HG02571 (cell line): ENCODE measurements at regions not wholly inside any gene's neighbourhood (a gene's known extent, or its start where the extent isn't known, plus 50 kb on each side); places are given as distances from the start of the nearest gene placed in this dataset.

Source experiments
- ATAC-seq: cut with Tn5 transposase; IDR thresholded peaks from one replicate; pipeline ENCODE4 v1.9.1; 2021; ENCODE audit warnings: mild to moderate bottlenecking, moderate library complexity; ENCODE audit not compliant: unreplicated experiment

DNA sequence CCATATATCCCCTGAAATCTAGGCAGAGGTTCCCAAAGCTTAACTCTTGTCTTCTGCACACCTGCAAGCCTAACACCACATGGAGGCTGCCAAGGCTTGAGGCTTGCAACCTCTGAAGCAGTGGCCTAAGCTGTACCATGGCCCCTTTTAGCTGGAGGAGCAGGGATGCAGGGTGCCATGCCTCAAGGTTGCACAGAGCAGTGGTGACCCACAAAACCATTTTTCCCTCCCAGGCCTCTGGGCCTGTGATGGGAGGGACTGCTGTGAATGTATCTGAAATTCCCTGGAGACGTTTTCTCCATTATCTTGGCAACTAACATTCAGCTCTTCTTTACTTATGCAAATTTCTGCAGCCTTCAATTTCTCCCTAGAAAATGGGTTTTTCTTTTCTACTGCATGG, 210.0 kb upstream of the KITLG start:
- no peak for ATAC-seq

DNA sequence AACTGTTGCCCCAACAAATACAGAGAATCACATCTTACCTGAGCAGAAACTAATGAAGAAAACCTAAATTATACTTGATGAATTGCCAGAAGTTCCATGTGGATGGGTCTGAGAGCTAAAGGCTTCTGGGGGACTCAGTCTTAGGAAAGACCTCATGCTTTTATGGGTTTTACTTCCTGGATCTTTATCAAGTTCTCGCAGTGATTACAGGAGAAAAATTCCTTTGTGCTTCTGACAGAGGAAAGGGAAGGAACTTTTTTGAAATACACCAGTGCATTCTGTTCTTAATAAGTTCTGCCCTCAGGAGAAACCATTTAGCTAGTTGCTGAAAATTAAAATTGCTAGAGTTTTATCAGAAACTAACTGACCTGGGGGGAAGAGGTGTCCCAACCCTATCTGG, 203.9 kb upstream of the KITLG start:
- ATAC-seq: no peak

DNA sequence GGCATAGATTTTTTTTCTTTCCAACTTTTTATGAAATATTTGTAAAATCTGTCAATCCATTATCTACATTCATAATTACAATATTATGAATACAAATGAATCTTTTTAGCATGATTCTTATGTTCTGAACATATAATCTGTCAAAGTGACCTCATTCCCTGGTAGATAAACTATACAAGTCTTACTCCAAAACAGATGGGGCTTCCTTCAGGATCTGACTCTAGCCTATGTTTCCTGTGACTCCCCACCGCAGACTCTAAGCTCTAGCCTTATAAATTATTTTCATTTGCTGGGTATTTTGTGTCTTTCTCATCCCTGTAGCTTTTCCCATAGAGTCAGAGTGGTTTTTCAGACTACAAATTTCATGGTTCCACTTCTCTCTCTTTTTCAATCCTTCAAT, 202.1 kb upstream of the KITLG start:
- no peak for ATAC-seq

DNA sequence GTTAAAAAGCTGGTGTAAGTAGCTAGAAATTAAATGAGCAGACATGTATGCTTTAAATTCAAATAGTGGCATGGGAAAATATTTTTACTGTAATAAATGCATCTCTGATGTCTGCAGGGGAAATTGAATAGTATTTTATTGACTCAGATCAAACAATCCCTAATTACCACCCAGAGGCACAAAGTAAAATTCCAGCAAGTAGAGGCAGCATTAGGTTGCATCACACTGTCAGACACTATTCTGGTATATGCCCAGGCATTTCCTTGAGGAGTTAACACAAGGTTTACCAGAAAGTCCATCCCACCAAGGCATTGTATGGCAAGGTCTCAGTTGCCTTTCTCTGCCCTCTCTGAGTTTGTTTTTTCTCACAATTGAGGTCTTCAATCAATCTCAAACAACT, 201.6 kb upstream of the KITLG start:
- no peak for ATAC-seq

DNA sequence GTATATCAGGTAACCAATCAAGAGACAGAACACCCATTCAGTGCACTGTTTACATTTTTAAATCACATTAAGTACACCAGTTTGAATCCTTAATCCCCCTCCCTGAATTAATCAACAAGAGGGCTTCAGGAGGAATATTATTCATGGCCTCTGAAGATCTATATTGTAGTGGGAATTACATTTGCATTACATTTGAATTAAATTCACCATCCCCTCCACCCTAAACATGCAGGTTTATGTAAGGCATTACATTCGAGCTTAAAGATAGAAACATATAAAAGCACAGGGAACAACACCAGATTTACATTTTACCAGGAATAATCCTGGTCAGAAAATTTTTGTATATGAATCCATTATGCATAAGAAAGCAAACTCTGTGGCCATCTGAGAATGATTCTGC, 197.8 kb upstream of the KITLG start:
- no peak for ATAC-seq

DNA sequence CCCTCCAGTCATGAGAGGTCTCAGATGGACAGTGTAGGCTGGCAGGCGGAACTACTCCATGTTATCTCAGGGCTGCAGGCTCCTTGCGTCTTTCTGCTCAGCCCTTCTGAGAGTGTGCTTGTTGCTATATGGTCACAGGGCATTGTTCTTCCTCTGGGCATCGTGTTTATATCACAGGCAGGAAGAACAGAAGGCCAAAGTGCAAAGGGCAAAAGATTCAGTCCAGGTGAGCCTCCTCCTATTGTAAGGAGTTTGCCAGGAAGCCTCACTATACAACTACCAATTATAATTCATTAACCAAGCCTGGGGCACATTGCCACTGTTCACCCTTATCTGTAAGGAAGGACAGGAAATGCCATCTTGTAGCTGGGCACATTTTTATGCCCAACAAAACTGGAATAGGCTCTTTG, 195.5 kb upstream of the KITLG start:
- ATAC-seq: no peak

DNA sequence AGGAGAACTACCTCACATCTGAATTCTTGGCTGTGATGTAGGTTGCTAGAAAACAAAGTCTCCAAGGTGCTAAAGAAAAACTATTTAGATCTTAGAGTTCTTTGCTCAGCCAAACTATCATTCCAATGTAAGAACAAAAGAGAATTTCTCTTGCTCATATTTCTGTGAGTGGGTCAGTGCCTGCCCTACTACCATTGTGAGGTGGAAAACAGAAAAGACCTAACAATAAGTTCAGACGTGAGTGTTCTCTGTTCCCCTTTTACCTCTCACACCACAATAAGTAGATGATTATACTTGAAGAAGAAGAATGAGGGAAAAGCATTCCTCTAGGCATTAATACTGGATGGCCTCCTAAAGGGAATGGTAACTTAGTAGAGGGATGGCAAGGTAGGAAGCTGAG, 187.4 kb upstream of the KITLG start:
- no peak for ATAC-seq

DNA sequence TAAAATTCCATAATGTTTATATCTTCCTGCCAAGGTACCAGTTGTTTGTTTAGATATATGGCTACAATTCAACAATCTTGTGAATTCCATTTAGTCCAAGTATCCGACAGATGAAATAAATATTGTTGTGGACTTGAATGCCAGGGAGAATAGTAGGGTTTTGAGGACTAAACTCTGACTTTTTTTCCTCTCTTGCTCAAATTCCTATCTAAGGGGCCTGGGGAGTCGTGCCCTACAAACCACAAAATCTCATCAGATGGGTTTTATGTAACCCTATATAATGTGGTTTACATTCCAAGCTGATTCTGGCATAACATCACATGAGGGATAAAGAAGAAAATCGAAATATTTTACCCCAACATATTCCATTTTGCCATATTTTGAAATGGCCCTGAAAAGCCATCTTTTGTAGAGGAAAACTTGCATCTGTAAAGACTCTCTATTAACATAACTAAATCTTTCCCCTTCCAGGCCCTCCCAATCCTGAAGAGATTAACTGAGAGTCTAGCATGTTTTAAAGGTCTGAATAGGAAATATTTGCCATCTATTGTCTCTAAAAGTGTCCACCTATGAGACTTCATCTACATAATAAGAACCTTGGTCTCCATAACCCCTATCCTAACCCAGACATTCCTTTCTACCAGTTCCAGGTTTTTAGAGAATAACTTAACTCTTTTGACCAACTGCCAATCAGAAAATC, 184.7 kb upstream of the KITLG start:
- ATAC-seq: no peak

DNA sequence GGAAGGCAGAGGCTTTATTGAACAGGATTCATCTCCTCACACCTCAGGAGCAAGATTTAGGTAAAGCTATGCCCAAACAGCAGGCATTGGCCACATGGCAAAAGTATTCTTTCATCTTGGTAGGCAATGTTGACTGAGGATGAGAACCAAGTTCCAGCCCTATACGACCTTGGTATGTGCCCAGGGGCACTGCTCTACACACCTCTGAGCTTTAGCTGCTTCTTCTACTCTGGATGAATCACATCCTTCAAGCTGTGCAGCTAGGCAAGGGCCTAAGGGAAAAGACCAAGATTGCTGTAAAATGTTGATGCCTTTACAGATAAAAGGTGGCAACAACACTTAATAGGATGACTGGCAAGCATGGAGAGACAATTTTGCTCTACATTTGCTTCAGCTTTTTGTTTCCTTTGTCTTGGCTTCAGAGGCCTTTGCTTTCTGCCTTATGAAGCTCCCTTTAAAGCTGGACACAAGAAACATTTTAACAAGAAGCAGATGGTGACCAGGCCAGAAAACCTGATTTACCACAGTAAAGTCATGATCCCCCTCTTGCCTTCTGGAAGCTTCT, 183.3 kb upstream of the KITLG start:
- no peak for ATAC-seq

DNA sequence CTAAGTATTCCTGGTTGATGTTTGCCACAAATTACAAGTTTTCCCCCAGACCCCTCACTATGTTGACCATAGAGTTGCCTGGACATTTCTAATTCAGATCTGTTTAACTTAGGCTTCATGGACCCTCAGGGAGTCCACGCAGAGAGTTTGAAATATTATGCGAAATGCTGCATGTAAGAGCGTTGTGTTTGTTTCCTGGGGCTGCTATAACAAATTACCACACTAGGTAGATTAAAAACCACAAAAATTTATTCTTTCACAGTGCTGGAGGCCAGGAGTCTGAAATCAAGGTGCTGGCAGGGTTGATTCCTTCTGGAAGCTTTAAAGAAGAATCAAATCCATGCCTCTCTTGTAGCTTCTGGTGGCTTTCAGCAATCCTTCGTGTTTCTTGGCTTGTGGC, 177.9 kb upstream of the KITLG start:
- ATAC-seq: no peak

DNA sequence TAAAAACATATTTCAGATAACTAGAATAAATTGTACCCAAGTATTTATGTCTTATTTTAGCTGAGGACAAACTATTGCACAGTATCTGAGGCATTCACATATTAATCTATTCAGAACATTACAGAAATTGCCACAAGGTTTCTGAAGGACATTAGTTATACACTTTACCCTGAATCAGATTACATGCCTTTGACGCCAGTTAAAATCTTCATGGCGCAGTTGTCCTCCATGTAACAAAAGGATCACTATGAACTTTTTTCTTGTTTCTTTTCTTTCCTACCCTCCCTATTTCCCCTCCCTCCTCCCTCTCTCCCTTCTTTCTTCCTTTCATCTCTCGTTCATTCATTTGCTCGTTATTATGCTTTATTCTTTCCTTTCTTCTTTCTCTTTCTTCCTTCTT, 176.6 kb upstream of the KITLG start:
- ATAC-seq: no peak

DNA sequence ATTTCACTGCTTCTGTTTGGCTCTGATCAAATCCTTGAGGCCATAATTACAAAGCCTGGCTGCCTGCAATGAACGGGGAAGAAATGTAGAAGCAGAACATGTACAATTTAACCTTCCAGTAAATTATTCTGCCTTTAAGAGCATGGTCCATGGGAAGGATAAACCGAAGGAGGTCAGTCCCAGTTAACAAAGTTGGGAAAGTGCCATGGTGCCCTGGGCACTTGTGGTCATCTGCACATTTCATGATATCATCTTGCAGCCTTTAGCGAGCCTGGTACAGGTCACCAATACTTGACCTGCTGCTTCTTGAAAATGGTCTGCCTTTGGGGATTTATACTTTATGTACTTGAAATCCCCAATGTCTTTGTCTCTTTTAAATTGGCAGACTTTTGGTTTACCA, 175.9 kb upstream of the KITLG start:
- no peak for ATAC-seq

DNA sequence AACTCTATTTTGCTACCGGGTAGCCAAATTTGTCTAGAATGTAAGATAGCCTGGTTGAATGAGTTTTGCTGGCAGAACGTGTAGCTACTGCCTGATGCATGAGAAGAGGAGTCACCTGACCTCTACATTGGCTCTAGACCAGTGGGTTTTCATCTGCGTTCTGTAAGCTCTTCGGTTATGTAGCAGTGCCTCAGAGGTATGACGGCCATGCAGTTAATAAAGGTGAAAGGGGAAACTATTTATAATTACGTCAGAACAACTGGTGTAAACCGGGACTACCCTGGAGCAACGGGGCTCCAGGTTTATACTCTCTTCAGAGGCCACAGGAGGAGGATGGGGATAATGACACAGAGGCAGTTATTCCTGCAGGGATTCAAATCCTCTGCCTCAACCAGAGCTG, 173.4 kb upstream of the KITLG start:
- no peak for ATAC-seq

DNA sequence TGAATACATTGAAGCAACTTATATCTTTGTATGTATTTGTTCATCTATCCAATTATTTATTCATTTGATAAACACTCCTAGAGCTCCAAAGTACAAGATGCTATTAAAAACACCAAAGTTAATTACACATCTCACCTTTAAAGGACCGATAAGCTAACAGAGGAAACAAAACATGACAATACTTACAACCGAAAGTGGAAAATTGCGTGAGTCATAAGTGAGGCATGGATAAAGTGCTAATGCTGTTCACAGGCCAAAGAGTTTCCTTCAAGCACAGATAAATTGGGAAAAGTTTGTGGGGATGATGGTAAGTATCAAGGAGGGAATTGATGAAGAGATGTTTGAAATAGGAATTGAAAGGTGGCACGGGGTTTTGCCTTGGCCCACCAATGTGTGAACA, 172.8 kb upstream of the KITLG start:
- no peak for ATAC-seq

DNA sequence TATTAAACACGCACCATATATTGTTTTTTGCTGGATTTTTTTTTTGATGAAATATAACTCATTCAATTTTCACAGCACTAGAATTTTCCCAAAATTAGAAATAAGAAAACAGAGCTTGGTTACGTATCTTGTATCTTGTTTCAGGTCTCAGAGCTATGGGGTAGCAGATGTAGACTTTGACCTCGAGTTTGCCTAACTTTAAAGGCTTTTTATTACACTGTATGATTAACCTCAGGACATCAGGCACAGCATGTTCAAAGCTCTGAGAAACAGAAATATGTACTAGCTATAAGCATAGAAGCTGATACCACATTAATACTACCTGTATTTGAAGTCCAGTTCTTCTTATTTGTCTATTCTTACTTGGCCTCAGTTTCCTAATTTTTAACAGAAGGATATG, 171.9 kb upstream of the KITLG start:
- no peak for ATAC-seq

DNA sequence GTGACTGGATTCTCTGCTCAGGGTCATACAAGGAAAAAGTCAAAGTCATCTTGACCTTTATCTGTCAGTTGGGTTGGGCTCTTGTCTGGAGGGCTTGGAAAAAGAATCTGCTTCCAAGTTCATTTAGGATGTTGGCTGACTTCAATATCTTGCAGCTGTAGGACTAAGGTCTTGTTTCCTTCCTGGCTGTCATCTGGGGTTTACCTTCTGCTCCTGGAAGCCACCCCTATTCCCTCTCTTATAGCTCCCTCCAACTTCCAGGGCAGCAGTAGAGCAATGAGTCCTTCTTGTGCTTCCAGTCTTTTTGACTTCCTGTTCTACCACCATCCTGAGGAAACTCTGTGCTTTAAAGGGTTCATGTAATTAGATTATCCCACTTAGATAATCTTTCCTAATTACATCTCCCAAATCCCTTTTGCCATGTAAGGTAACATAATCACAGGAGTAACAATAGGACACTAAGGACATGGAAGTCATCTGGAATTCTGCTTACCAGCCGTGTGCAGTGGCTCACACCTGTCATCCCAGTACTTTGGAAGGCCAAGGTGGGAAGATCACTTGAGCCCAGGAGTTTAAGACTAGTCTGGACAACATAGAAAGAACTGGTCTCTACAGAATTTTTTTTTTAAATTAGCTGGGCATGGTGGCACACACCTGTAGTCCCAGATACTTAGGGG, 170.7 kb upstream of the KITLG start:
- no peak for ATAC-seq

DNA sequence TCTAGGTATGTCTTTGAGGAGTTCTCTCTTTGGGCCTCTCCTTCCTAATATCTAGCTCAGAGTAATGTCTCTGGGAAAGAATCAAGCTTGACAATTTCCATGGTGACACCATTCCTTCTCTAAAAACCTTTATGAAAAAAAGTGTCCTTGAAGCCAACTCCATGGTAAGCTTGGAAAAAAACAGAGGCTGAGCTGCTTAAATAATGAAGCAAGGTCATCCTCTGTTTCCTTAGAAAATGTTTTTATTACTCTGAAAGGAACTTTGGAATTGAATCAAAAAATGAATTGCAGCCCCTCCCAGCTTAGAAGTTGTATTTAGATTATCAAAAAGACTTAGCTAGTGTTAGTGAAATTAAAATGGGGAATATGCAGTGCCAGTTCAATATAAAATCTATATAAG, 166.1 kb upstream of the KITLG start:
- ATAC-seq: no peak

DNA sequence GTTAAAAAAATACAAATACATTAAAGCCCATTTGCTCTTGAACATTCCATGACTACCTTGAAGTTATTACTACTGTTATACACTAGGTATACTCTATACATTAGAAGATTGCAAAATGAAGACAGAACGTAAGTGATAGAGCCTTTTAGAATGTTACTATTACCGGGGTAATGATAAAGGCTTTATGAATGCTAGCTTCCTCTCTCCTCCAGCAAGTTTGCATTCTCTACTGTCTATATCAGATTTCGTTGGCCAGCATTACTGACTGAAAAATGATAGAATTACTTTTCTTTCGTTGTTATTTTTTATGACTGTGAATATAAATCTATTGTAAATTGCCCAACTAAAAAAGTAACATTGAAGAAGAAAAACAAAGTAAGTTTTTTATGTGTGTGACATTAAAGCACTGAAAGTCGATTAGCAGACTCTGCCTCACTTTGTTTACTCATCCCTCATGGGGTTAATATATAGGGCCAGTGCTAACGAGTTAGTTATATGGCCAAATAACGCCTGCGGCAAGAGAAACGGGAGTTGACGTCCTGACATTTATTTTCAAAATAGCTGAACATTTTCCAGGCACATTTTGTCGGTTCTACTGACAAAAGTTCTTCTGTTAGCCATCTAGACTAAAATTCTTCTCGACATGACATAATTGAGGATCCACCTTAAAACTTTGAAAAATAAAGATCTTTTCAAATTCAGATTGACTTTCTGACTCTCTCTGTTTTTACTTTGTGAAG, 163.8 kb upstream of the KITLG start:
- no peak for ATAC-seq

DNA sequence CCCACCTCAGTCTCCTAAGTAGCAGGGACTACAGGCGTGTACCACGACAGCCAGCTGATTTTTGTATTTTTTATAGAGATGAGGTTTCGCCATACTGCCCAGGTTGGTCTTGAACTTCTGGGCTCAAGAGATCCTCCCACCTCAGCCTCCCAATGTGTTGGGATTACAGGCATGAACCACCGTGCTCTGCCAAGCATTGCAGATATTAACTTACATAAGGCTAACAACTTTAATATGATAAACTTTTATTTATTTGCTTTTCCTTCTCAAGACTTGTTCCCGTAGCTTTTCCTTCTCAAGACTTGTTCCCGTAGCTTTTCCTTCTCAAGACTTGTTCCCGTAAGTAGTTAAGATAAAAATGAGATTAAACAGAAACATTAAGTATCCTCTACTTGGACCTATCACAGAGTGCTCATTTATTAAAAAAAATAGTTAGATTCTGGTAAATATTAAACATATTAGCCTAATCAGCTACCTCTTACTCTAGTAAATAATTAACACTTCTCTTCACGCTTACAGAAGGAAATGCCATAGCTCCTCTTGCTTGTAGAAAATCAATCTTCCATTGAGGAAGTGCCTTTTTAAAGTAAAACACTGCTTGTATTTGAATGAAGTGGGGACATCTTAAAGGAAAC, 157.7 kb upstream of the KITLG start:
- no peak for ATAC-seq

DNA sequence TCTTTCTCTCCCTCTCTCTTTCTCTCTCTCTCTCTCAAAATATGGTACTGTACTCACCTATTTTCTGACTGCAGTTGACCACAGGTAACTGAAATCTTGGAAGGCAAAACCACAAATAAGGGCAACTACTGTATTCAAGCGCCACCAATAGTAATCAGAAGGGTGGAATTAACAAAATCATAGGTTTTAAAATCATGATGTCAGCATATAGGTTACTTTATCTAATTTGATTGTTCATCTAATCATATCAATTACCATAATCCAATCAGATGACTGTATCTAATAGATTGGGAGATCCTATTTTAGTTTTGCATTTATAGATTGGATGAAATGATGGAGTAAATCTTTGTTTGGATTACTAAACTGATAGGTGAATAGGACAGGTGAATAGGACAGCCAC, 155.8 kb upstream of the KITLG start:
- no peak for ATAC-seq

DNA sequence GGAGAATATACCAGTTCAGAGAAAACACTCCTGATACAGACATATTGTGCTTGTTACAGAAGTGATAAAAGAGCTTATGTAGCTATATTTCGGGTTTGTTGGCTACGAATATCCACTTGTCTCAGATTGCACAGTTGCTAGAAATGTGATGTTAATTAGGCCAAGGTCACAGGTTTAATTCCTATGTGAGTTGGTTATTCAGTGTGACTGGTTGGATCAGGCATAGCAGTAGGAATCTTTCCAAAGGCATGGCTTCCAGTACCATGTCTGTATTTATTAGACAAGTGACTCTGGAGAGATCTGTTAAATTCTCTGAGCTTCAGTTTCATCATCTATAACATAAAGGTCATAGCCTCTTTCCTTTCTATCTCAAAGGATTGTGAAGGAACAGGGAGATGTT, 152.7 kb upstream of the KITLG start:
- ATAC-seq: no peak

DNA sequence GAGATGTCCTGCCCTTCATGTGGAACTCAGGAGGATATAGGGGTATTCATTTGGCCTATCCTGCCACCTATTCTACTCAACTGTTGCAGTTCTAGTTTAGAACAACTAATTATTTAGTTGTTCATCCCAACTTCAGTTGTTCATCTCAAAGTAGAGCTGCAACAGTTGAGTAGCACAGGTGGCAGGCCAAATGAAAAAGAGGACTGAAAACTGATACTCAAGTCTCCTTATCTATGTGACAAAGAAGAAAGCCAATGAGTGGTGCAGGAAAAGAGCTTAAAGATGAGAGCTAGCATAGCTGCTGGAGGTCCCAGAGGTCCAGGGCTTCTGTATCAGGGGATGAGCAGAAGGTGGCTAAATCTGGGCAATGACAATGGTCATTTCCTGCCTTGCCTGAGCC, 148.9 kb upstream of the KITLG start:
- ATAC-seq: no peak
